VCaP (cell line): ENCODE measurements at regions not wholly inside any gene's neighbourhood (a gene's known extent, or its start where the extent isn't known, plus 50 kb on each side); places are given as distances from the start of the nearest gene placed in this dataset.
"Not testable (repeated sequence)": the region's sequence is repeated elsewhere in the genome, so short reads cannot be mapped to it uniquely, and the experiment has no call there.

Source experiments
- H3K27ac ChIP-seq: fragments of 450-650 bp; 2 replicates; pipeline ENCODE4 v1.5.1; 2017
- CTCF ChIP-seq: fragments of 450-650 bp; conservative IDR thresholded peaks from 2 replicates; pipeline ENCODE4 v1.5.1; 2017; ENCODE audit warnings: mild to moderate bottlenecking, moderate library complexity

- no peak overlapping the region for H3K27ac ChIP-seq
- no peak for TF ChIP-seq CTCF
Observed at GRCh38 chr5:63097286-63097685, 518.7 kb downstream of the LRRC70 start.

GRCh38 chr5:63094730-63095129 lies 516.1 kb downstream of the LRRC70 start:
- no peak for TF ChIP-seq CTCF
- H3K27ac ChIP-seq = no peak overlapping the region

GRCh38 chr5:63089147-63089546 lies 510.5 kb downstream of the LRRC70 start:
- TF ChIP-seq CTCF = no peak
- H3K27ac ChIP-seq = no peak overlapping the region

GRCh38 chr5:63085561-63085960 lies 506.9 kb downstream of the LRRC70 start:
- H3K27ac ChIP-seq = no peak overlapping the region
- no peak for TF ChIP-seq CTCF

GRCh38 chr5:63083689-63084088 lies 505.1 kb downstream of the LRRC70 start:
- H3K27ac ChIP-seq = not testable (repeated sequence)

GRCh38 chr5:63081402-63081801 lies 502.8 kb downstream of the LRRC70 start:
- no peak for TF ChIP-seq CTCF
- H3K27ac ChIP-seq = no peak overlapping the region

- no peak overlapping the region for H3K27ac ChIP-seq
Observed at GRCh38 chr5:63070001-63070400, 491.4 kb downstream of the LRRC70 start.

GRCh38 chr5:63055421-63055820 lies 476.8 kb downstream of the LRRC70 start:
- H3K27ac ChIP-seq = no peak overlapping the region
- no peak for TF ChIP-seq CTCF

More at GRCh38 chr5:63070001-63070400, 491.4 kb downstream of the LRRC70 start:
- TF ChIP-seq CTCF = no peak
